ENCODE measurements at regions not wholly inside any gene's neighbourhood (a gene's known extent, or its start where the extent isn't known, plus 50 kb on each side); places are given as distances from the start of the nearest gene placed in this dataset.

- Histone ChIP-seq H3K4me3 (ENCODE audit: low read depth in 1 of 2, low read length in 2 of 2) (no peak overlapping the region), H3K27me3 (ENCODE audit: low read depth, low read length) (no peaks in the 10 kb centered on the region), H3K4me1 (ENCODE audit: control insufficient read depth in 1 of 2, insufficient read depth in 2 of 2, low read length in 2 of 2) (peaks cover 0 to 3% of the 10 kb centered on the region in 2 donors), H3K27ac (ENCODE audit: low read length) (no peak overlapping the region), H3K36me3 (ENCODE audit: control insufficient read depth in 1 of 2, insufficient read depth in 2 of 2, low read length in 2 of 2) (no peaks in the 10 kb centered on the region), H3K9me3 (ENCODE audit: control insufficient read depth in 1 of 2, low read length in 2 of 2) (no peaks in the 10 kb centered on the region)
Measured at GRCh38 chr9:118457171-118458000, 753.2 kb downstream of the TLR4 start.

GRCh38 chr9:118459913-118460312, 755.7 kb downstream of the TLR4 start:
- H3K27ac ChIP-seq (ENCODE audit: low read length): no peak overlapping the region
- no peak overlapping the region for H3K4me3 ChIP-seq (ENCODE audit: low read depth in 1 of 2, low read length in 2 of 2)

GRCh38 chr9:118463419-118463818, 759.2 kb downstream of the TLR4 start:
- no peaks in the 10 kb centered on the region for H3K36me3 ChIP-seq (ENCODE audit: control insufficient read depth in 1 of 2, insufficient read depth in 2 of 2, low read length in 2 of 2)
- peaks cover 0 to 3% of the 10 kb centered on the region in 2 donors for H3K4me1 ChIP-seq (ENCODE audit: control insufficient read depth in 1 of 2, insufficient read depth in 2 of 2, low read length in 2 of 2)
- H3K27ac ChIP-seq (ENCODE audit: low read length): no peak overlapping the region
- no peaks in the 10 kb centered on the region for H3K9me3 ChIP-seq (ENCODE audit: control insufficient read depth in 1 of 2, low read length in 2 of 2)
- no peaks in the 10 kb centered on the region for H3K27me3 ChIP-seq (ENCODE audit: low read depth, low read length)
- H3K4me3 ChIP-seq (ENCODE audit: low read depth in 1 of 2, low read length in 2 of 2): no peak overlapping the region

More at GRCh38 chr9:118459913-118460312, 755.7 kb downstream of the TLR4 start:
- peaks cover 0 to 3% of the 10 kb centered on the region in 2 donors for H3K4me1 ChIP-seq (ENCODE audit: control insufficient read depth in 1 of 2, insufficient read depth in 2 of 2, low read length in 2 of 2)
- no peaks in the 10 kb centered on the region for H3K27me3 ChIP-seq (ENCODE audit: low read depth, low read length)
- H3K36me3 ChIP-seq (ENCODE audit: control insufficient read depth in 1 of 2, insufficient read depth in 2 of 2, low read length in 2 of 2): no peaks in the 10 kb centered on the region
- no peaks in the 10 kb centered on the region for H3K9me3 ChIP-seq (ENCODE audit: control insufficient read depth in 1 of 2, low read length in 2 of 2)

- no peaks in the 10 kb centered on the region for H3K4me1 ChIP-seq (ENCODE audit: control insufficient read depth in 1 of 2, insufficient read depth in 2 of 2, low read length in 2 of 2)
- H3K27me3 ChIP-seq (ENCODE audit: low read depth, low read length): no peaks in the 10 kb centered on the region
- H3K36me3 ChIP-seq (ENCODE audit: control insufficient read depth in 1 of 2, insufficient read depth in 2 of 2, low read length in 2 of 2): no peaks in the 10 kb centered on the region
- no peaks in the 10 kb centered on the region for H3K9me3 ChIP-seq (ENCODE audit: control insufficient read depth in 1 of 2, low read length in 2 of 2)
- H3K27ac ChIP-seq (ENCODE audit: low read length): no peak overlapping the region
- H3K4me3 ChIP-seq (ENCODE audit: low read depth in 1 of 2, low read length in 2 of 2): no peak overlapping the region
Measured at GRCh38 chr9:118473521-118473920, 769.3 kb downstream of the TLR4 start.

- Histone ChIP-seq H3K27me3 (ENCODE audit: low read depth, low read length) (no peaks in the 10 kb centered on the region), H3K36me3 (ENCODE audit: control insufficient read depth in 1 of 2, insufficient read depth in 2 of 2, low read length in 2 of 2) (no peaks in the 10 kb centered on the region), H3K27ac (ENCODE audit: low read length) (no peak overlapping the region), H3K4me3 (ENCODE audit: low read depth in 1 of 2, low read length in 2 of 2) (no peak overlapping the region), H3K9me3 (ENCODE audit: control insufficient read depth in 1 of 2, low read length in 2 of 2) (no peaks in the 10 kb centered on the region), H3K4me1 (ENCODE audit: control insufficient read depth in 1 of 2, insufficient read depth in 2 of 2, low read length in 2 of 2) (no peaks in the 10 kb centered on the region)
Measured at GRCh38 chr9:118478752-118479151, 774.5 kb downstream of the TLR4 start.

GRCh38 chr9:118482306-118482705, 778.1 kb downstream of the TLR4 start:
- no peak overlapping the region for H3K27ac ChIP-seq (ENCODE audit: low read length)
- H3K4me3 ChIP-seq (ENCODE audit: low read depth in 1 of 2, low read length in 2 of 2): no peak overlapping the region
- no peaks in the 10 kb centered on the region for H3K9me3 ChIP-seq (ENCODE audit: control insufficient read depth in 1 of 2, low read length in 2 of 2)
- no peaks in the 10 kb centered on the region for H3K27me3 ChIP-seq (ENCODE audit: low read depth, low read length)
- no peaks in the 10 kb centered on the region for H3K4me1 ChIP-seq (ENCODE audit: control insufficient read depth in 1 of 2, insufficient read depth in 2 of 2, low read length in 2 of 2)
- H3K36me3 ChIP-seq (ENCODE audit: control insufficient read depth in 1 of 2, insufficient read depth in 2 of 2, low read length in 2 of 2): no peaks in the 10 kb centered on the region

- H3K27me3 ChIP-seq (ENCODE audit: low read depth, low read length): no peaks in the 10 kb centered on the region
- H3K36me3 ChIP-seq (ENCODE audit: control insufficient read depth in 1 of 2, insufficient read depth in 2 of 2, low read length in 2 of 2): no peaks in the 10 kb centered on the region
- H3K4me3 ChIP-seq (ENCODE audit: low read depth in 1 of 2, low read length in 2 of 2): no peak overlapping the region
- no peaks in the 10 kb centered on the region for H3K9me3 ChIP-seq (ENCODE audit: control insufficient read depth in 1 of 2, low read length in 2 of 2)
- H3K4me1 ChIP-seq (ENCODE audit: control insufficient read depth in 1 of 2, insufficient read depth in 2 of 2, low read length in 2 of 2): no peaks in the 10 kb centered on the region
- H3K27ac ChIP-seq (ENCODE audit: low read length): no peak overlapping the region
Measured at GRCh38 chr9:118483677-118484076, 779.5 kb downstream of the TLR4 start.

GRCh38 chr9:118503236-118503635, 799.0 kb downstream of the TLR4 start:
- Histone ChIP-seq H3K27me3 (ENCODE audit: low read depth, low read length) (no peaks in the 10 kb centered on the region), H3K27ac (ENCODE audit: low read length) (no peak overlapping the region), H3K36me3 (ENCODE audit: control insufficient read depth in 1 of 2, insufficient read depth in 2 of 2, low read length in 2 of 2) (no peaks in the 10 kb centered on the region), H3K4me1 (ENCODE audit: control insufficient read depth in 1 of 2, insufficient read depth in 2 of 2, low read length in 2 of 2) (no peaks in the 10 kb centered on the region), H3K9me3 (ENCODE audit: control insufficient read depth in 1 of 2, low read length in 2 of 2) (peaks cover 0 to 7% of the 10 kb centered on the region in 2 donors), H3K4me3 (ENCODE audit: low read depth in 1 of 2, low read length in 2 of 2) (no peak overlapping the region)

- Histone ChIP-seq H3K27me3 (ENCODE audit: low read depth, low read length) (no peaks in the 10 kb centered on the region), H3K4me3 (ENCODE audit: low read depth in 1 of 2, low read length in 2 of 2) (no peak overlapping the region), H3K36me3 (ENCODE audit: control insufficient read depth in 1 of 2, insufficient read depth in 2 of 2, low read length in 2 of 2) (no peaks in the 10 kb centered on the region), H3K9me3 (ENCODE audit: control insufficient read depth in 1 of 2, low read length in 2 of 2) (no peaks in the 10 kb centered on the region), H3K27ac (ENCODE audit: low read length) (no peak overlapping the region), H3K4me1 (ENCODE audit: control insufficient read depth in 1 of 2, insufficient read depth in 2 of 2, low read length in 2 of 2) (no peaks in the 10 kb centered on the region)
Measured at GRCh38 chr9:118510711-118511110, 806.5 kb downstream of the TLR4 start.

GRCh38 chr9:118515947-118516346, 811.7 kb downstream of the TLR4 start:
- H3K36me3 ChIP-seq (ENCODE audit: control insufficient read depth in 1 of 2, insufficient read depth in 2 of 2, low read length in 2 of 2): no peaks in the 10 kb centered on the region
- no peak overlapping the region for H3K4me3 ChIP-seq (ENCODE audit: low read depth in 1 of 2, low read length in 2 of 2)
- H3K27me3 ChIP-seq (ENCODE audit: low read depth, low read length): no peaks in the 10 kb centered on the region
- H3K4me1 ChIP-seq (ENCODE audit: control insufficient read depth in 1 of 2, insufficient read depth in 2 of 2, low read length in 2 of 2): no peaks in the 10 kb centered on the region
- H3K9me3 ChIP-seq (ENCODE audit: control insufficient read depth in 1 of 2, low read length in 2 of 2): no peaks in the 10 kb centered on the region
- H3K27ac ChIP-seq (ENCODE audit: low read length): no peak overlapping the region

- no peaks in the 10 kb centered on the region for H3K9me3 ChIP-seq (ENCODE audit: control insufficient read depth in 1 of 2, low read length in 2 of 2)
- H3K4me1 ChIP-seq (ENCODE audit: control insufficient read depth in 1 of 2, insufficient read depth in 2 of 2, low read length in 2 of 2): no peaks in the 10 kb centered on the region
- H3K27me3 ChIP-seq (ENCODE audit: low read depth, low read length): no peaks in the 10 kb centered on the region
- no peak overlapping the region for H3K4me3 ChIP-seq (ENCODE audit: low read depth in 1 of 2, low read length in 2 of 2)
- no peaks in the 10 kb centered on the region for H3K36me3 ChIP-seq (ENCODE audit: control insufficient read depth in 1 of 2, insufficient read depth in 2 of 2, low read length in 2 of 2)
- no peak overlapping the region for H3K27ac ChIP-seq (ENCODE audit: low read length)
Measured at GRCh38 chr9:118521261-118521660, 817.1 kb downstream of the TLR4 start.

Measured in muscle layer of duodenum (tissue), 2 donors.